Activated naive CD8-positive, alpha-beta T cell treated with anti-CD3 and anti-CD28 coated beads, Interleukin-2, amount 50 U/mL, for 24 hours (primary cell): ENCODE measurements at regions not wholly inside any gene's neighbourhood (a gene's known extent, or its start where the extent isn't known, plus 50 kb on each side); places are given as distances from the start of the nearest gene placed in this dataset.

ENCODE experiments used
- ATAC-seq: fragments of 150-1000 bp; cut with Tn5 transposase; one replicate; pipeline ENCODE4 v1.10.0; 2021
- DNase-seq: peaks from one replicate; pipeline ENCODE4 v3.0.0; 2021
- H3K27ac Mint-ChIP-seq: one replicate; pipeline ENCODE4 v1.8.0; 2021; ENCODE audit warnings: mild to moderate bottlenecking, mixed read lengths
- H3K27me3 Mint-ChIP-seq: one replicate; pipeline ENCODE4 v1.8.0; 2021; ENCODE audit warnings: mixed read lengths
- H3K36me3 Mint-ChIP-seq: one replicate; pipeline ENCODE4 v1.8.0; 2021; ENCODE audit warnings: low read depth, mixed read lengths
- H3K4me1 Mint-ChIP-seq: one replicate; pipeline ENCODE4 v1.8.0; 2021; ENCODE audit warnings: mixed read lengths
- H3K4me3 Mint-ChIP-seq: one replicate; pipeline ENCODE4 v1.8.0; 2021; ENCODE audit warnings: mild to moderate bottlenecking, moderate library complexity, mixed read lengths
- H3K9me3 Mint-ChIP-seq: one replicate; pipeline ENCODE4 v1.8.0; 2021; ENCODE audit warnings: mixed read lengths

DNA sequence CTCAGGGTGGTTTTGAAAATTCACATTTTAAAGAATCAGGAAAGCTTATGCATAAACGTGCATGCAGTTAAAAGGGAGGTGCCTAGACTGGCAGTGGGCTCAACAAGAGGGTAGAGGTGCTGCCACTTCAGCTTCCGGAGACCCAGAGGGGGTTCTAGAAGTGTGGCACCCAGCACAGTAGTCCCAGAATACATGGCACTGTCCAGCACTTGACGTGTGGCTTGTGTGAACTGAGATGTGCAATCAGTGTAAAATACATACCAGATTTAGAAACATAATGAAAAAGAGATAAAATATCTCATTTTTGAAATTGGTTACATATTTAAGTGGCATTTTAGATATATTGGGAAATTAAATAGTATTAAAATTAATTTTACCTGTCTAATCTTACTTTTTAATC lies 89.3 kb downstream of the RIN2 start:
- H3K4me1 Mint-ChIP-seq: no peaks in the 10 kb centered on the region
- H3K36me3 Mint-ChIP-seq: no peaks in the 10 kb centered on the region
- ATAC-seq (no peak), DNase-seq (no peak)
- H3K4me3 Mint-ChIP-seq: no peak overlapping the region
- no peaks in the 10 kb centered on the region for H3K9me3 Mint-ChIP-seq
- no peak overlapping the region for H3K27ac Mint-ChIP-seq
- H3K27me3 Mint-ChIP-seq: peaks cover 26% of the 10 kb centered on the region

DNA sequence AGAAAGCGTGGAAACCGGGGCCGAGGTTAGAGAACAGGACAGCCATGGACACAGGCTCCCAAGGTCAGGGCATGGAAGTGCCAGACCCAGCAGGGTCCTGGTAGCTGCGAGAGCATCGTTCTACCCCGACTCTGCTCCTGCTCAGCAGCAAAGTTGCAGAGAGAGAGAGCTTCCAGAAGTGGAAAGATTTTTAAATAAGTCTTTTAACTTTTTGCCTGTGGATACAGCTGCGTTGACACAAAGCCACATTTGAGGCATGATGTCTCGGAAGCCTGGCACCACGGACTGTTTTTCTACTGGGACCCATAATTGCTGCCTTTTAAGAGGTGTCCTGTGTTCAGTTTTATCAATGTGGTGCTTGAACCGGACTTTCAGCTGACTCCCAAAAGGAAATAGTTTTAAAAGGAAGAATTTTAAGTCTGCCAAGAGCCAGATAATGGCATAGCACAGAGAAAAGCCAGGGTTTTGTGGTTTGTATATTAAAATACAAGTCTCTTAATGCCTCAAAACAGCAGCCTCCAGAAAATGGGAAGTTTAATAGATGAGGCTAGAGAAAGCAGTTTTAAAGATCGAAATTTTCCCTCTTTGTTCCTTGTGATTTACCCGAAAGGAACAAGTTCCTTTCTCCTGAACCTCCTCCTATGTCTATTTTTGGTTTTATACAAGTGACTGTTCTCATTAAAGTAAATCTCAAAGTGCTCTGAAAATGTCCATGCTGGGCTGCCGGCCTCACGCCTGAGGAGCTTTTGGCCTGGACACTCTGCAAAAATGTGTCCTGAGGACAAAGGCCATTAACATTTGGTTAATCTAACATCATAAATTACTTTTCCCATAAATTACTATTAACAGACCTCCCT lies 91.5 kb downstream of the RIN2 start:
- DNase-seq (no peak), ATAC-seq (no peak)
- H3K27ac Mint-ChIP-seq: no peak overlapping the region
- H3K9me3 Mint-ChIP-seq: no peaks in the 10 kb centered on the region
- no peaks in the 10 kb centered on the region for H3K36me3 Mint-ChIP-seq
- H3K4me3 Mint-ChIP-seq: no peak overlapping the region
- H3K27me3 Mint-ChIP-seq: peaks cover 26% of the 10 kb centered on the region
- H3K4me1 Mint-ChIP-seq: no peaks in the 10 kb centered on the region

DNA sequence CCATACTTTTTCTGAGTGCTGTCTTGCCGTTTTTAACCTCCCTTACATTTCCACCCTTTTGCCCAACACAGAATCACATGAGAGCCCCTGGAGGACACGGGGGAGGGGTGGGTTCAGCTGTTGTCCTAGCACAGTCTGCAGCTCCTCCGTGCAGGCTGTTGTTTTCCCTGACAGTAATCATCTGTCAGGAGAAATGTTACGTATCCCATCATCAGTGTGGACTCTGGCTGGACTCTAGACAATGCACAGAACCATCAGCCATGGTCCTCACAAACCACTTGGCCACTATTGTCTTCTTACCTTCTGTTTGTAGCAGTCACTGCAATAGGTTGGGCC lies 92.1 kb downstream of the RIN2 start:
- H3K36me3 Mint-ChIP-seq: no peaks in the 10 kb centered on the region
- H3K9me3 Mint-ChIP-seq: no peaks in the 10 kb centered on the region
- H3K4me1 Mint-ChIP-seq: no peaks in the 10 kb centered on the region

DNA sequence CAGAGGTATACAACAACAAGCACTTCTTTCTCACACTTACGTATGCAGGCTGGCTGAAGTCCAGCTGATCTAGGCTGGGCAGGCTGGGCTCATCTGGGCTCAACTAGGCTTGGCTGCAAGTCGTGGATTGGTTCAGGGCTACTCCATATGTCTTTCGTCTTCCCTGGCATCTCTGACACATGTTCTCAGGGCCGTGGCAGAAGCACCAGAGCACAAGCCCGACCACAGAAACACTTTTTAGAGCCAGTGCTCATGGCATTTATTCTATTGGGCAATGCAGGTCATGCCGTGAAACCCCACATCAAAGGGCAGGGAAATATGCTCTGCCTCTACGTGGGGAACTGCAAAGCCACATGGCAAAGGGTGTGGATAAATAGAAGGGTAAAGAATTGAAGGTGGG lies 93.8 kb downstream of the RIN2 start:
- H3K27ac Mint-ChIP-seq: no peak overlapping the region
- peak; percentile 63 for ATAC-seq

More for the DNA sequence above, 92.1 kb downstream of the RIN2 start:
- Mint-ChIP-seq H3K27ac (no peak overlapping the region), H3K4me3 (no peak overlapping the region), H3K27me3 (peaks cover 24% of the 10 kb centered on the region)
- ATAC-seq: no peak
- DNase-seq: no peak

DNA sequence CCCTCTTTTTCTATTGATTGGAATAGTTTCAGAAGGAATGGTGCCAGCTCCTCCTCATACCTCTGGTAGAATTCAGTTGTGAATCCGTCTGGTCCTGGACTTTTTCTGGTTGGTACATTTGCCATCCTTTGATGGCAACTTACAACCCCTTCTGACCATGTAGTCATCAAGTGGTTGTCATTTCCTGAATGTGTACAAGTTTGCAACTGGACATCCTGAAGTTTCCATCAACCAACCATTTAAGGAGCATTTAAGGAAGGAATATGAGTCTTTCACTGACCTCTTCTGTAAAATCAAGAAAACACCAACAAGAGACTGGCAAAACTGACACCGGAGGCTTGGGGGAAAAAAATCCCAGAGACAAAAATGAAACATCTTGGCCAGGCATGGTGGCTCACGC lies 97.4 kb downstream of the RIN2 start:
- ATAC-seq (no peak), DNase-seq (no peak)
- Mint-ChIP-seq H3K9me3 (peaks cover 3% of the 10 kb centered on the region), H3K27ac (no peak overlapping the region), H3K4me3 (no peak overlapping the region), H3K36me3 (no peaks in the 10 kb centered on the region), H3K27me3 (peaks cover 13% of the 10 kb centered on the region), H3K4me1 (no peaks in the 10 kb centered on the region)

More for the DNA sequence above, 93.8 kb downstream of the RIN2 start:
- Mint-ChIP-seq H3K9me3 (peaks cover 3% of the 10 kb centered on the region), H3K36me3 (no peaks in the 10 kb centered on the region), H3K27me3 (peaks cover 20% of the 10 kb centered on the region), H3K4me1 (no peaks in the 10 kb centered on the region), H3K4me3 (no peak overlapping the region)
- DNase-seq: no peak

DNA sequence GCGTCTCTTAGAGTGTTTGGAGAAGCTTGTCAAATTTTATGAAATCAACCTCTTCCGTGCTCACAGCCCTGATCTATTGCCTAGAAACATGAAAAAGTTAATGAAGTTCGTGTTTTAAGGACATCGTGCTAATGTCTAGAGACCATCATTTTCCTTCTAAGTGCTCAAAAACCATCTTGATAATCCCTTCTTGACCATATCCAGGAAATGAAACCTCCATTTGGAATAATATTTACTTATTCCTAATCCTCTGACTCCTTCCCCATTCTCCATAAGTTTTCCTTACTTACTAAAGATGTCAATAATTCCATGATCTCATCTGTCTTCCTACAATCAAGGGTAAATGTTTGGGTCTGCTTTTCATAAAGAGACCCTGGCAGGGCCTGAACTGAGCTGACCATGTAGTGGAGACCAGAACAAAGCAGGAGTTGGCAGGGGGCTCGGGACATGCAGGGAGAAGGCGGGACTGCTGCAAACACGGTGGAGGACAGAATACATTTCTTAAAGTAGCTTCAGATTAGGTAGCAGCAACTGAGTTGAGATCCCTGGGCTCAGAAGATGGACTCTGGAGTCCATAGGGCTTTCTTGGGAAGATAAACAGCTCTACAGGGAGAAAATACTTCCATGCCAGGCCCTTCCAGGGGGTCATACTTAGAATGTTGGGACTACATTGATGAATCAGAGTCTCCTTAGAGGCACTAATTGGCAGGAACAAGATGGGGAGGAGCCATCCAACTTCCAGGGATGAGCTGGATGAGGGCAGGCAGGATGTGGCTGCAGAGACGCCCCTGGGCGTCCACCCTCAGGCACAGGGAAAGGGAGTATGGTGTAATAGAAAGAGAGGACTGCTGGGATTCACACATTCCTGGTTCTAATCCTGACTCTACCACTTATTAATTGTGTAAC lies 100.7 kb downstream of the RIN2 start:
- no peaks in the 10 kb centered on the region for H3K36me3 Mint-ChIP-seq
- H3K4me1 Mint-ChIP-seq: no peaks in the 10 kb centered on the region
- no peak overlapping the region for H3K4me3 Mint-ChIP-seq
- H3K9me3 Mint-ChIP-seq: peaks cover 12% of the 10 kb centered on the region
- no peak overlapping the region for H3K27ac Mint-ChIP-seq
- H3K27me3 Mint-ChIP-seq: peaks cover 16% of the 10 kb centered on the region
- DNase-seq (no peak), ATAC-seq (no peak)

DNA sequence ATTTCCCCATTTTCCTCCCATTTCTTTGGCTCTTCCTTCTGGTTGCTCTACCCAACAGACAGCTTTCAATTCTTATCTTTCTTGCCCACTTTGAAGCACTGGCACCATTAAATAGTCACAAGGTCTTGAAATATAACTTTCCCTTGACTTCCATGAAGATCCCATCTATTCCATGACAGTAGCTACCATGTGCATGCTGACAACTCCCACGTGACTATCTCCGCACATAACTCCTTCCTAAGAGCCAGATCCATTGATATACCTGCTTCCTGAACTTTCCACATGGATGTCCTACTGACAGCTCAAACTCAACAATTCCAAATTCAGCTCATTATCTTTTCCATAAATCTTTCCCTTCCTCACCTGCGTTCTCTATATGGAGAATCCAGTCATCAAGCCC lies 101.4 kb downstream of the RIN2 start:
- Mint-ChIP-seq H3K9me3 (peaks cover 12% of the 10 kb centered on the region), H3K36me3 (no peaks in the 10 kb centered on the region), H3K4me3 (no peak overlapping the region), H3K27ac (no peak overlapping the region), H3K4me1 (no peaks in the 10 kb centered on the region), H3K27me3 (peaks cover 16% of the 10 kb centered on the region)
- DNase-seq (no peak), ATAC-seq (no peak)

- Mint-ChIP-seq H3K4me3 (no peak overlapping the region), H3K27ac (no peak overlapping the region), H3K9me3 (peaks cover 9% of the 10 kb centered on the region), H3K36me3 (no peaks in the 10 kb centered on the region), H3K4me1 (no peaks in the 10 kb centered on the region), H3K27me3 (peaks cover 10% of the 10 kb centered on the region)
- ATAC-seq (no peak), DNase-seq (no peak)
Observed at GRCh38 chr20:19860737-19861136, 102.7 kb downstream of the RIN2 start.

DNA sequence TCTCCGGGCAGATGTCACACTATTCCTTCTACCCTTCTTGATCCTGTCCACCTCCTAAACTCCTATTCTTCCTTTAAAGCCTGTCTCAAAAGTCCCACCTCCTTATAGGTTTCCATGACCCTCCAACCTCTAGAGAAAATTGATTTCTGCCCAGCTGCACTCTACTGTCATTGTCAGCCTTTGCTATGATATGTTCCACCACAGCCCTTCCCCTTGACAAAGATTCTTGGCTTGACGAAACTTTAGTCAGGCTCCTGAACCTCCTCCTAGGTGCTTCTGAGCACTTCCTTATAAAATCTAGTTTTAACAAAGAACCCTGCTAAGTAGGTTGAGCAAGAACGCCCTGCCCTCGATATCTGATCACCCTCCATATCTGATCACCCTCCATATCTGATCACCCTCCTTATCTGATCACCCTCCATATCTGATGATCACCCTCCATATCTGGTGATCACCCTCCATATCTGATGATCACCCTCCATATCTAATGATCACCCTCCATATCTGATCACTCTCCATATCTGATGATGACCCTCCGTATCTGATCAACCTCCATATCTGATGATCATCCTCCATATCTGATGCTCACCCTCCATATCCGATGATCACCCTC lies 103.2 kb downstream of the RIN2 start:
- Mint-ChIP-seq H3K4me1 (no peaks in the 10 kb centered on the region), H3K27me3 (peaks cover 9% of the 10 kb centered on the region), H3K4me3 (no peak overlapping the region)

GRCh38 chr20:19864130-19864529 lies 106.1 kb downstream of the RIN2 start:
- Mint-ChIP-seq H3K36me3 (no peaks in the 10 kb centered on the region), H3K9me3 (peaks cover 9% of the 10 kb centered on the region), H3K4me1 (no peaks in the 10 kb centered on the region), H3K4me3 (no peak overlapping the region), H3K27me3 (peaks cover 11% of the 10 kb centered on the region), H3K27ac (no peak overlapping the region)
- ATAC-seq (no peak), DNase-seq (no peak)

More for the DNA sequence above, 103.2 kb downstream of the RIN2 start:
- DNase-seq (no peak), ATAC-seq (no peak)
- no peaks in the 10 kb centered on the region for H3K36me3 Mint-ChIP-seq
- H3K9me3 Mint-ChIP-seq: peaks cover 9% of the 10 kb centered on the region
- no peak overlapping the region for H3K27ac Mint-ChIP-seq

GRCh38 chr20:19866070-19866469 lies 108.0 kb downstream of the RIN2 start:
- H3K9me3 Mint-ChIP-seq: peaks cover 9% of the 10 kb centered on the region
- H3K27me3 Mint-ChIP-seq: peaks cover 13% of the 10 kb centered on the region
- no peaks in the 10 kb centered on the region for H3K36me3 Mint-ChIP-seq
- DNase-seq (no peak), ATAC-seq (no peak)
- H3K4me3 Mint-ChIP-seq: no peak overlapping the region
- no peak overlapping the region for H3K27ac Mint-ChIP-seq
- no peaks in the 10 kb centered on the region for H3K4me1 Mint-ChIP-seq

DNA sequence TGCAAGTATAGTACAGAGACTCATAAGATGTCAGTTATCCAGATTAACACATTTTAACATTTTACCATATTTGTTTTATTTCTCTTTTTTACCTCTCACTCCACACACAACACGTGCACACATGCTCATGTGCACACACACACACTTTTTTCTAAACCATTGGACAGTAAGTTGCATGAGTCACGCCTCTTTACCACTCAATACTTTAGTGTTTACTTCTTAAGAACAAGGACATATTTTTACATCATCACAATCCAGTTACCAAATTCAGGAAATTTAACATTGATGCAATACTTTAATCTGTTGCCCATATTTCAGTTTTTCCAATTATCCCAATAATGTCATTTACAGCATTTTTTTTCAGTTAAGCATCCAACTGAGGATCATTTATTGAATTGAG lies 109.0 kb downstream of the RIN2 start:
- Mint-ChIP-seq H3K36me3 (no peaks in the 10 kb centered on the region), H3K9me3 (peaks cover 5% of the 10 kb centered on the region), H3K4me3 (no peak overlapping the region), H3K27me3 (peaks cover 7% of the 10 kb centered on the region), H3K27ac (no peak overlapping the region), H3K4me1 (no peaks in the 10 kb centered on the region)
- ATAC-seq: no peak
- DNase-seq: no peak

DNA sequence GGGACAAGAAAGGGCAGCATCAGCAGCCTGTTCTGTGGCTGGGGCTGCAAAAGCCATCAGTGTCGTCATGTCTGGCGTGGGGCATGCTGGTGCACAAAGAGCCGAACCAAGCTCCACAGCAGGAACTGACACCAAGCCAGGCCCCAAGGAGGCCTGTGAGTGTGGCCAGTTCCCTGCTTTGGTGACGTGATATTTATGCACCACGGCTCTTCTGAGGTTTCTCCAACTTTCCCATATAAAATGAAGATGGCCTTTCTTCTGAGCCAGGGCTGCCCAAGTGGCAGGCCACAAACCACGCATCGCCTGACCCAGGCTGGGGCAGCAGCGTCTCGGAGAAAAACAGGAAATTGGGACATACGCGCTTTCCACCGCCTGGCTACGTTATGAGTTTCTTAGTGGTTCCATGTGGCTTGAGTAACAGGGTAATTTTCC lies 109.9 kb downstream of the RIN2 start:
- H3K4me3 Mint-ChIP-seq: no peak overlapping the region
- no peak overlapping the region for H3K27ac Mint-ChIP-seq
- no peaks in the 10 kb centered on the region for H3K36me3 Mint-ChIP-seq
- ATAC-seq (no peak), DNase-seq (no peak)
- H3K9me3 Mint-ChIP-seq: peaks cover under 1% of the 10 kb centered on the region
- no peaks in the 10 kb centered on the region for H3K4me1 Mint-ChIP-seq
- peaks cover 7% of the 10 kb centered on the region for H3K27me3 Mint-ChIP-seq

- Mint-ChIP-seq H3K4me1 (no peaks in the 10 kb centered on the region), H3K27ac (no peak overlapping the region), H3K9me3 (no peaks in the 10 kb centered on the region), H3K4me3 (no peak overlapping the region), H3K36me3 (no peaks in the 10 kb centered on the region), H3K27me3 (peaks cover 7% of the 10 kb centered on the region)
- ATAC-seq (no peak), DNase-seq (no peak)
Observed at GRCh38 chr20:19868441-19868840, 110.4 kb downstream of the RIN2 start.

DNA sequence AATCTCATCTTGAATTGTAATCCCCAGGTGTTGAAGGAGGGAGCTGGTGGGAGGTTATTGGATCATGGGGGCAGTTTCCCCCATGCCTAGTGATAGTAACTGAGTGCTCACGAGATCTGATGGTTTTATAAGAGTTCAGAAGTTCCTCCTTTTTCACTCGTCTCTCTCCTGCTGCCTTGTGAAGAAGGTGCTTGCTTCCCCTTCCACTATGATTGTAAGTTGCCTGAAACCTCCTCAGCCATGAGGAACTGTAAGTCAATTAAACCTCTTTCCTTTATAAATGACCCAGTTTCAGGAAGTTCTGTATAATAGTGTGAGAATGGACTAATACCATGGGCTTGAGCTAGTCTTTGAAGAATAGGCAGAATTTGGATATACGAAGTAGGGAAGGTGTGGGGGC lies 113.9 kb downstream of the RIN2 start:
- H3K27ac Mint-ChIP-seq: no peak overlapping the region
- H3K9me3 Mint-ChIP-seq: no peaks in the 10 kb centered on the region
- H3K27me3 Mint-ChIP-seq: peaks cover 10% of the 10 kb centered on the region
- ATAC-seq (no peak), DNase-seq (no peak)
- H3K4me3 Mint-ChIP-seq: no peak overlapping the region
- H3K4me1 Mint-ChIP-seq: no peaks in the 10 kb centered on the region
- H3K36me3 Mint-ChIP-seq: no peaks in the 10 kb centered on the region
